ENCODE measurements at regions not wholly inside any gene's neighbourhood (a gene's known extent, or its start where the extent isn't known, plus 50 kb on each side); places are given as distances from the start of the nearest gene placed in this dataset.
A peak's percentile ranks its signal among the peaks of the same experiment; 100 is the strongest.

DNA sequence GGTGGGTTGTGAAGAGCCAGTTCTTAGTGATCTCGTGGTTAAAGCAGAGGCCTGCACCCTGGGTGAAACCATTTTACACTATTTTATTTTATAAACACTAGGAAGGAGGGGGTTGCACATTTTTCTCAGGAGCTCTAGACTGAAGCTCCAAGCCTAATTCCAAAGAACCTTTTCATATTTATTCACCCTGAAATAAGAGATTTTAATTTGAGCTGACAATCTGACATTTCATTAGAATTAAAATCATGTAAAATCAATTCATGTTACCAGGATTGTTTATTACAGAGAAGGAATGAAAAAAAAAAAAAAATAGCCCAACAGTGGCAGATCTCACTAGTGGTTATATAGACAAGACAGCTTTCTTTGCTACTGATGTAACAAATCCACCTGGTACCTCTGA, 222.5 kb upstream of the SOX4 start:
- ATAC-seq (ENCODE audit: insufficient number of reproducible peaks, low FRiP score, low read depth) (no peak), DNase-seq (ENCODE audit: low spot score) (no peak)
- no peaks in the 10 kb centered on the region for H3K36me3 ChIP-seq
- H3K4me3 ChIP-seq = no peak overlapping the region
- H3K9me3 ChIP-seq = no peaks in the 10 kb centered on the region
- H3K27ac ChIP-seq = peak overlapping the region in 1 of 2 donors; percentile 41
- no peaks in the 10 kb centered on the region for H3K27me3 ChIP-seq (replicated peaks; ENCODE audit: insufficient read depth)
- TF ChIP-seq, protein P1, sequence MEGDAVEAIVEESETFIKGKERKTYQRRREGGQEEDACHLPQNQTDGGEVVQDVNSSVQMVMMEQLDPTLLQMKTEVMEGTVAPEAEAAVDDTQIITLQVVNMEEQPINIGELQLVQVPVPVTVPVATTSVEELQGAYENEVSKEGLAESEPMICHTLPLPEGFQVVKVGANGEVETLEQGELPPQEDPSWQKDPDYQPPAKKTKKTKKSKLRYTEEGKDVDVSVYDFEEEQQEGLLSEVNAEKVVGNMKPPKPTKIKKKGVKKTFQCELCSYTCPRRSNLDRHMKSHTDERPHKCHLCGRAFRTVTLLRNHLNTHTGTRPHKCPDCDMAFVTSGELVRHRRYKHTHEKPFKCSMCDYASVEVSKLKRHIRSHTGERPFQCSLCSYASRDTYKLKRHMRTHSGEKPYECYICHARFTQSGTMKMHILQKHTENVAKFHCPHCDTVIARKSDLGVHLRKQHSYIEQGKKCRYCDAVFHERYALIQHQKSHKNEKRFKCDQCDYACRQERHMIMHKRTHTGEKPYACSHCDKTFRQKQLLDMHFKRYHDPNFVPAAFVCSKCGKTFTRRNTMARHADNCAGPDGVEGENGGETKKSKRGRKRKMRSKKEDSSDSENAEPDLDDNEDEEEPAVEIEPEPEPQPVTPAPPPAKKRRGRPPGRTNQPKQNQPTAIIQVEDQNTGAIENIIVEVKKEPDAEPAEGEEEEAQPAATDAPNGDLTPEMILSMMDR (IDR thresholded peaks at IDR 0.05) = no peak
- peaks cover 9% of the 10 kb centered on the region in 2 donors for H3K4me1 ChIP-seq (ENCODE audit: control insufficient read depth in 1 of 2, low read depth in 2 of 2)

DNA sequence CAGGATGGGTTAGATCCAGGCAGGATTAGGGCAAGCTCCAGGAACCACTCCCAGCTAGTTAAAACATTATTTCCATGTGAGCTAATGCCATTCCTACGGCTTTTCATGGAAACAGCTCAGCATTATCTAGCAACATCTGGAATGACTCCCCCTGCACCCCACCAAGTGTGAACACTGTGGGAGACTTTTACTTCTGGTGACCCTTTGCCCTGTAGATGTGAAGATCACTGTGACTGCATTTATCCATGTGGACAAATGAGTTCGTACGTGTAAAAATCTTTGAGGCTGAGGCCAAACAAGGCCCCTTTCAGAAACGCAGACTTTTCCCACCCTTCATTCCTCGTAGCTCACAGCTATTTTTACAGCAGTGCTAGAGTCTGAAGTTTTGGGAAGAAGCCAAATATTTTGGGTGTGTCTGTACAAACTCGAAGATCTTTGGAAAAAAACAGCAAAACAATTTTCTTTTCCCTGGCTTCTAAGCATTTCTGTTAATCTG, 221.8 kb upstream of the SOX4 start:
- ATAC-seq (ENCODE audit: insufficient number of reproducible peaks, low FRiP score, low read depth) = no peak
- no peak for DNase-seq (ENCODE audit: low spot score)
- Histone ChIP-seq H3K27ac (peak overlapping the region in 1 of 2 donors; percentile 41), H3K9me3 (no peaks in the 10 kb centered on the region), H3K4me1 (ENCODE audit: control insufficient read depth in 1 of 2, low read depth in 2 of 2) (peaks cover 9% of the 10 kb centered on the region in 2 donors), H3K36me3 (no peaks in the 10 kb centered on the region), H3K27me3 (replicated peaks; ENCODE audit: insufficient read depth) (no peaks in the 10 kb centered on the region), H3K4me3 (no peak overlapping the region)
- TF ChIP-seq, protein P1 (IDR thresholded peaks at IDR 0.05) = no peak

DNA sequence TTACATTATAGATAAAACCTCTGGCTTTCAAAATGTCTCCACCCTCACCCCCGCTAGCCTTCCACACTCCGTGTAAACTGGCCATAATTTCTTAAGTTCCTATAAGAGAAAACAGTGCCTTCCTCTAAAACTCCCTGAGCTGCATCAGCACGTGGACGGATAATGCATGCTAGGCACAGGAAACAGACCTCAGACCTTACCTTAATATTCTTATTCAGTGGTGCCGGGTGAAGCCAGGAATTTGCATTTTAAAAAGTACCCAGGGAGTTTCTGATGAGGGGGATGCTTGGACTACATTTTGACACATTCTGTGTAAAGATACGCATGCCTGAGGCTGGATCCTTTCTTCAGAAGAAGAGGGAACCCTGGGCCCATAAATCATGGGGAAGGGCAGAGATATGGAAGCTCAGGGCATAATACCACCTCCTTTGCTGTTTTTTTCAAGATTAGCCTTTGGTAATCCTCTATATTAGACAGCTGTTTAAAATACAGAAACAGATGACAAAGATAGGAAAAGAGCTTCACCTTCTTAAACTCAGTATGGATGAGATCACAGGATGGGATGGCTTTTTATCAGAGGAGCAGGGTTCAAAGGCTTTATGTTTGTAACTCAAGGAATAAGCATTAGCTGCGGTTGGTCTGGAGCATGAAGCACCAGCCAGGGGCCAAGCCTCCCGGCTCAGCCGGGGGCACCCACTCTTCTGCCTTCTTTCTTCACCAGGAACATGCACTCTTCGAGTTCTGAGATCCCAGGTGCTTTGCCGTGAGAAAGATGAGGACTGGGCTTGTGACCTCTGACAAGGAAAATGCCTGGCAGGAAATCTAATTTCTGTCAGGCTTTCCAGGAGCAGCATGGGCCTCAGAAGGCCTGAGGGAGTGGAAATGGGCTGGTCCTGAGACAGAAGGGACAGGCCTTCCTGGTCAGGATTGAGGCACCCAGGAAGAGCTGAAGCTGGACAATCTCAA, 218.1 kb upstream of the SOX4 start:
- Histone ChIP-seq H3K27ac (no peak overlapping the region), H3K4me3 (no peak overlapping the region), H3K36me3 (no peaks in the 10 kb centered on the region), H3K4me1 (ENCODE audit: control insufficient read depth in 1 of 2, low read depth in 2 of 2) (peaks cover 9% of the 10 kb centered on the region in 2 donors), H3K27me3 (replicated peaks; ENCODE audit: insufficient read depth) (no peaks in the 10 kb centered on the region), H3K9me3 (no peaks in the 10 kb centered on the region)
- ATAC-seq (ENCODE audit: insufficient number of reproducible peaks, low FRiP score, low read depth) (no peak), DNase-seq (ENCODE audit: low spot score) (no peak)
- TF ChIP-seq, protein P1 (IDR thresholded peaks at IDR 0.05) = no peak

DNA sequence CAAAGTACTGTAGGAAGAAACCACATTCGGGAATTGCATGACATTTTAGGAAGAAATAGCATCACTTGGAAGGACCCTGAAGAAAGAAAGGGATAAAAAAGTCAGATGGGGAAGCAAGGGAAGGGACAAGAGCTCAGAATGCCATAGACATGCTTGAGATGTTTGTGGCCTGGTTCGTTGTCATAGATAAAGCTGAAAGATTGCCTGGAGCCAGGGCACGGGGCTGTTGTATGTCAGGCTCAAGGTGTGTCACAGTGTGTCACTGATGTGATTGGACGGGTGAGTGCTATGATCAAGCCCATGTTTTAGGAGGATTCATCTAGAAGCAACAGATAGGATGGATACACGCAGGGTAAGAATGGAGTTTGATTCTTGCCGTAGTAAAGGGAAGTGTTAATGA, 216.2 kb upstream of the SOX4 start:
- Histone ChIP-seq H3K4me1 (ENCODE audit: control insufficient read depth in 1 of 2, low read depth in 2 of 2) (no peaks in the 10 kb centered on the region), H3K36me3 (no peaks in the 10 kb centered on the region), H3K27ac (no peak overlapping the region), H3K4me3 (no peak overlapping the region), H3K9me3 (no peaks in the 10 kb centered on the region), H3K27me3 (replicated peaks; ENCODE audit: insufficient read depth) (no peaks in the 10 kb centered on the region)
- DNase-seq (ENCODE audit: low spot score) (no peak), ATAC-seq (ENCODE audit: insufficient number of reproducible peaks, low FRiP score, low read depth) (no peak)
- TF ChIP-seq, protein P1 (IDR thresholded peaks at IDR 0.05) = no peak

DNA sequence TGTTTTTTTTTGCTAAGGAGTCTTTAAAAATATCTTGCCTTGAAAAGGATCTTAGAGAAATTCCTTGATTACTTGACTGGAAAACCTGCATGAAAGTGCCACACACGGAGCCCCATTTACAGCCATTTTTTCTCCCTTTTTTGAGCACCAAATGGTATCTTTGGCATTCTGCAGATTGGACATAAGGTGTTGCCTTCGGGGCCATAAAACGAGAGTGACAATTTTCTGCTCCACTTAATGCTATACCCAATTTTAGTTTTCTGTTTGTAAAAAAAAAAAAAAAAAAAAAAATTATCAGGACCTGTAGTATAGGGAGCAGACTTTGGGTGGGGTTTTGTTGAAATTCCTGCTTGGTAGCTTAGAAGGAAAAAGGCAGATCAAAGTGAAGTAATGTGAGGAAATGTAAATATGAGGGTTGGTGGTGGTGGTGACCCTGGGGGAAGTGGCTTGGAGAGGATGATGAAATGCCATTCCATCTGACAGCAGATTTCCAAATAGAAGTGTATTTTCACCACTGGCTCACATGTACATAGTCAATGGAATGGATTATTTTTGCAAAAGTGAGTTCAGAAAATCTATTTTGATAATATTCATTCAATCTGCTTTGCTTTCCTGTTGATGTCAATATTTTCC, 212.1 kb upstream of the SOX4 start:
- Histone ChIP-seq H3K36me3 (no peaks in the 10 kb centered on the region), H3K4me1 (ENCODE audit: control insufficient read depth in 1 of 2, low read depth in 2 of 2) (no peaks in the 10 kb centered on the region), H3K4me3 (no peak overlapping the region), H3K27me3 (replicated peaks; ENCODE audit: insufficient read depth) (no peaks in the 10 kb centered on the region), H3K27ac (no peak overlapping the region), H3K9me3 (no peaks in the 10 kb centered on the region)
- TF ChIP-seq, protein P1 (IDR thresholded peaks at IDR 0.05) = no peak
- ATAC-seq (ENCODE audit: insufficient number of reproducible peaks, low FRiP score, low read depth) = no peak
- no peak for DNase-seq (ENCODE audit: low spot score)

Measured in thoracic aorta (tissue), 2 donors.